ENCODE measurements at regions not wholly inside any gene's neighbourhood (a gene's known extent, or its start where the extent isn't known, plus 50 kb on each side); places are given as distances from the start of the nearest gene placed in this dataset.

DNA sequence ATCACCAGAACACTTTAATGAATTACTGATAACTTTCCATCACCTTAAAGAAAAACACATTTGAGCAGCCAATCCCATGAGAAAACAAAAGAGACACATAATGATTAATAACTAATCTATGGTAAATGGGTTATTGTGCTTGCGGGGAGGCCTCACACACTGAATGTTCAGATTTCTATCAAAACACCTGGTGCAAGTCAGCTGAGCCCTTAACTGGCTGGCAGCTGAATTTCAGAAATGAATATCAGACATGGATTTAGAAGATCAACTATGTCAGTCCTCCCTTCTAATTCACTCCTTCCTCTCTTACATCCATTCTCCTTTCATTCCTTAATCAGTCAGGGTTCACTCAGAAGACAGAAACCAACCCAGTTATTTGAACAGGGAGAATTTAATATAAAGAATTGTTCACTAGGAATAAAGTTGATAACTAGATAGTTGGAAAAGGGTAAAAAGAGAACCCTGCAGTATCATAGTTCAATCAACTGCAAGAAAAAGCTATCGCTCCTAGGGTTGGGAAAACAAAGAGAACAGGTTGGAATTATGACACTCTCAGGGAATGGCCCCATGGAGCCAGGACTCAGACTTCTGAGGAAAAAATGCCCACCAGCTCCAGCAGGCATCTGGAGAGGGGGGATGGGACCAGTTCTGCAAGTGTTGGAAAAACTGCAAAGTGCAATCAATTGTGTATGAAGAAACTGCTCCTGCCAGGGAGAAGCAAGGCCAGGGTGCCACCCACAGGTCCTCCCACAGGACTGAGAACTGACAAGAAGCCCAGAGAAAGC lies 577.1 kb upstream of the CDH5 start:
- no peak for TF ChIP-seq ZBTB7A (IDR thresholded peaks at IDR 0.05; ENCODE audit: low read depth)
- TF ChIP-seq YY1 (IDR thresholded peaks at IDR 0.05; ENCODE audit: low read depth) = no peak
- TF ChIP-seq, protein P1, sequence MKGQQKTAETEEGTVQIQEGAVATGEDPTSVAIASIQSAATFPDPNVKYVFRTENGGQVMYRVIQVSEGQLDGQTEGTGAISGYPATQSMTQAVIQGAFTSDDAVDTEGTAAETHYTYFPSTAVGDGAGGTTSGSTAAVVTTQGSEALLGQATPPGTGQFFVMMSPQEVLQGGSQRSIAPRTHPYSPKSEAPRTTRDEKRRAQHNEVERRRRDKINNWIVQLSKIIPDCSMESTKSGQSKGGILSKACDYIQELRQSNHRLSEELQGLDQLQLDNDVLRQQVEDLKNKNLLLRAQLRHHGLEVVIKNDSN (IDR thresholded peaks at IDR 0.05) = no peak
- no peak for TF ChIP-seq EGR1 (IDR thresholded peaks at IDR 0.05)
- TF ChIP-seq NFIC (IDR thresholded peaks at IDR 0.05) = no peak
- no peak for TF ChIP-seq TCF12 (IDR thresholded peaks at IDR 0.05; ENCODE audit: low read depth)
- no peak for TF ChIP-seq TAF1 (IDR thresholded peaks at IDR 0.05; ENCODE audit: low read depth)

DNA sequence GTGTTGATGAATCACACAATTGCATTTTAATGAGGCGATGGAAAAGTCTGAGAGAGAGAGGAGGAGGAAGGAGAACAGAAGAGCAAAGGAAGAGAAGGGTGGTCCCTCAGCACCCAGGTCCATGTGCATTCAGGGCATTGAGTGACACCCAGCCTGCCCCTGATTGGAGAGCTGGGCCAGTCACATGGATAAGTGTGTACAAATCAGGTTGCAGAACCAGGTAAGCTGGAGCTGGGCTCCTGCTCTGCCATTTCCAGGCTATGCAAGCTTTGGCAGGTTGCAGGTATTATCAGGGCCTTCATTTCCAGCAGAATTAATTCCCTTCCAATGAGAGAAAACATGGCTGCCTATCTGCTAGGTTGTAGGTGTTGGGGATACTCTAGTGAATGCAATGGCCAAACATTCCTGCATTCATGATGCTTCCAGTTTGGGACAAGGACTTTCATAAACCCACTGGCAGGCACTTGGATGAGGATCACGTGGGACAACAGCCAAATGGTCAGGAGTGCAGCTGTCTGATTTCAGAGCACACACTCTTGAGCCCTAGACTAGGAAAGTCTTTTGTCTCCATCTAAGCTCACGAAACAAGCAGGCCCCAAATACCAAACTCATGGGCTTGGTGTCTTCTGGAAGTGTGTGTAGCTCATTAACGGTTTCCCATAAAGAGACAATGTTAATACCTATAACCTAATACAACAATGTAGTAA lies 577.9 kb upstream of the CDH5 start:
- TF ChIP-seq CEBPB (IDR thresholded peaks at IDR 0.05) (no peak), EP300 (IDR thresholded peaks at IDR 0.05; ENCODE audit: borderline replicate concordance) (no peak), REST (IDR thresholded peaks at IDR 0.05; ENCODE audit: low read depth) (no peak), YY1 (IDR thresholded peaks at IDR 0.05; ENCODE audit: low read depth) (no peak)

- TF ChIP-seq NFIC (IDR thresholded peaks at IDR 0.05) (no peak), TAF1 (IDR thresholded peaks at IDR 0.05; ENCODE audit: low read depth) (no peak), RAD21 (IDR thresholded peaks at IDR 0.05; ENCODE audit: low read depth) (no peak), TCF12 (IDR thresholded peaks at IDR 0.05; ENCODE audit: low read depth) (no peak), CEBPB (IDR thresholded peaks at IDR 0.05) (no peak), EGR1 (IDR thresholded peaks at IDR 0.05) (no peak), YY1 (IDR thresholded peaks at IDR 0.05; ENCODE audit: low read depth) (no peak), ZBTB7A (IDR thresholded peaks at IDR 0.05; ENCODE audit: low read depth) (no peak), MAX (IDR thresholded peaks at IDR 0.05) (no peak), EP300 (IDR thresholded peaks at IDR 0.05; ENCODE audit: borderline replicate concordance) (no peak)
- TF ChIP-seq, protein P1 (IDR thresholded peaks at IDR 0.05) = no peak
Measured at GRCh38 chr16:65787921-65788320, 578.6 kb upstream of the CDH5 start.

GRCh38 chr16:65786916-65787315 lies 579.6 kb upstream of the CDH5 start:
- TF ChIP-seq REST (IDR thresholded peaks at IDR 0.05; ENCODE audit: low read depth) (no peak), EGR1 (IDR thresholded peaks at IDR 0.05) (no peak), TCF12 (IDR thresholded peaks at IDR 0.05; ENCODE audit: low read depth) (no peak), NFIC (IDR thresholded peaks at IDR 0.05) (no peak), MAX (IDR thresholded peaks at IDR 0.05) (no peak), TAF1 (IDR thresholded peaks at IDR 0.05; ENCODE audit: low read depth) (no peak), YY1 (IDR thresholded peaks at IDR 0.05; ENCODE audit: low read depth) (no peak)
- TF ChIP-seq, protein P1 (IDR thresholded peaks at IDR 0.05) = no peak

DNA sequence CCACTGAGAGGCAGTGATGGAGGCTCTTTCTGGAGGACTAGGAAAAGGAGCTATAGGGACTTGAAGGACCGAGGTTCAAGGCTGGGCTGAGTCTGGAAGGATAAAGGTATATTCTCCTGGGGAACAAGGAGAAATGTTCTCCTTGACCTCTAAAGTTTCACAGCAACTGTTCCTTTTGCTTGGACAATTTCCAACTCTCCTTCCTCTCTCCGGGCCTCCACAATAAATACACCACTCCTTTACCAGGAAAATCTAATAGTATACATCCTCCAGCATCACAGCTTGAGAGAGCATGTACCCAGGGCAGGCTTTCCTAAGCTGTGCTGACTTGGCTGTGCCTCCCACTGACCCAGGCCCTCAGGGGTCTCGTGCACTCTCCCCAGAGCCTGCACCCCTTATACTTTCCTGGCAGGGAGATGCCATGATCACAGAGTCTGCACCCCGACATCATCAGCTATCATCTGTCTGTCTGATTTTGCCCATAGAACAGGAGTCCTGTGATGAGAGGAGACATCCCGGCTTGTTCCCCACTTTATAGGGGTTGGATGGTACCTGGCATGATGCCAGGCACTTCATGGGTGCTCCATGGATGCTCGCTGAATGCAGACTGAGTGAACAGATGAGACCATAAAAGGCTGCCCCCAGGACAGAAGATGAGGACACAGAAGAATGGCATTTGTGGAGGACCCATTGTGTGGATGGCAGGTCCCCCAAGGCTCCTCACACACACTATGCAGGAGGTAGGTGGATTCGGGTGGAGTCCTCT lies 582.6 kb upstream of the CDH5 start:
- TF ChIP-seq FOXM1 (IDR thresholded peaks at IDR 0.05; ENCODE audit: borderline replicate concordance, low read depth) (no peak), CEBPB (IDR thresholded peaks at IDR 0.05) (no peak), NFIC (IDR thresholded peaks at IDR 0.05) (no peak), ZBTB7A (IDR thresholded peaks at IDR 0.05; ENCODE audit: low read depth) (no peak), TEAD4 (IDR thresholded peaks at IDR 0.05) (no peak), TAF1 (IDR thresholded peaks at IDR 0.05; ENCODE audit: low read depth) (no peak), TCF12 (IDR thresholded peaks at IDR 0.05; ENCODE audit: low read depth) (no peak), EP300 (IDR thresholded peaks at IDR 0.05; ENCODE audit: borderline replicate concordance) (no peak), MAX (IDR thresholded peaks at IDR 0.05) (no peak), YY1 (IDR thresholded peaks at IDR 0.05; ENCODE audit: low read depth) (no peak), RAD21 (IDR thresholded peaks at IDR 0.05; ENCODE audit: low read depth) (no peak), EGR1 (IDR thresholded peaks at IDR 0.05) (no peak), CREB1 (IDR thresholded peaks at IDR 0.05; ENCODE audit: low read depth) (no peak), REST (IDR thresholded peaks at IDR 0.05; ENCODE audit: low read depth) (no peak)
- TF ChIP-seq, protein P1 (IDR thresholded peaks at IDR 0.05) = no peak

All from Ishikawa (cell line).